T-helper 1 cell treated with Interleukin-12 subunit alpha and Interleukin-12 subunit beta and Interleukin-4 antibody, amounts not matched to agents 30 ng/mL and 1 ng/mL, for 36 hours (primary cell): ENCODE measurements at regions not wholly inside any gene's neighbourhood (a gene's known extent, or its start where the extent isn't known, plus 50 kb on each side); places are given as distances from the start of the nearest gene placed in this dataset.

Experiments
- intact Hi-C: fragments of 100-400 bp; cut with micrococcal nuclease; formaldehyde crosslinking; loops from one replicate; pipeline ENCODE4 v1.15.1; 2024

- intact Hi-C loops, result no loop called here
Observed at GRCh38 chr13:59514316-59514715, 649.4 kb downstream of the DIAPH3 start.

DNA sequence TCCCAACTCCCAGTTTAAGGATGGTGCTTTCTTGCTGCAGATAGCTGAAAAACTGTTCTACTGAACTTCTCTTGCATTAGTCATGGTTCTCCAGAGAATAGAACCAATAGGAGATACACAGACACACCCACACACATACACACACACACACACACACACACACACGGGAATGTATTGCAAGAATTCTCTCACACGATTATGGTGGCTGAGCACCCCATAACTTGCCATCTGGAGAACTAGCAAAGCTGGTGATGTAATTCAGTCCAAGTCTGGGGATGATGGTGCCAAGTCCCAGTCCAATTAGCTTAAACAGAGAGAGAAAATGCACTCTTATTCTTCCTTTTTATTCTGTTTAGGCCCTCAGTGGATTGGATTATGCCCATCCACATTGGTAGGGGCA is 643.9 kb downstream of the DIAPH3 start:
- intact Hi-C loops, result no loop called here

DNA sequence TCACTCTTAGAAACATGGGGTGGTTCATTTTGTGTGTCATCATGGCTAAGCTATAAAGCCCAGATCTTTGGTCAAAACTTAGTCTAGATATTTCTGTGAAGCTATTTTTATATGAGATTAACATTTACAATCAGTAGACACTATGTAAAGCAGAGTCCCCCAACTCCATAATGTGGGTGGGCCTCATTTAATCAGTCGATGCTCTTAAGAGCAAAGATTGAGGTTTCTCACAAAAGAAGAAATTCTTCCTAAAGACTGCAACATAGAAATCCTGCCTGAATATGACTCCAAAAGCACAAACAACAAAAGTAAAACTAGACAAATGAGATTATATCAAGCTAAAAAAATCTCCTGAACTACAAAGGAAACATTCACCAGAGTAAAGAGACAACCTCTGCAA is 642.2 kb downstream of the DIAPH3 start:
- intact Hi-C loops, result no loop called here

DNA sequence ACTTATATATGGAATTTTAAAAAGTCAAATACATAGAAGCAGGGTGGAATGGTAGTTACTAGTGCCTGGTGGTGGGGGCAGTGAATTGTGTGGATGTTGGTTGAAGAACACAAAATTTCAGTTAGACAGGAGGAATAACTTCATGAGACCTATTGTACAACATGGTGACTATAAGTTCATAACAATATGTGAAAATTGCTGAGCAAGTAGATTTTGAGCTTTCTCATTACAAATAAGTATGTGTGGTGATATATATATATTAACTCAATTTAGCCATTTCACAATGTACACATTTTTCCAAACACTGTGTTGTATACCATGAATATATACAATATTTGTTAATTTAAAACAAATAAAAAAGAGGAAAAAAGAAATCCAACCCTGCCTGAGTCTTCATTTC is 641.1 kb downstream of the DIAPH3 start:
- intact Hi-C loops, result no loop called here

DNA sequence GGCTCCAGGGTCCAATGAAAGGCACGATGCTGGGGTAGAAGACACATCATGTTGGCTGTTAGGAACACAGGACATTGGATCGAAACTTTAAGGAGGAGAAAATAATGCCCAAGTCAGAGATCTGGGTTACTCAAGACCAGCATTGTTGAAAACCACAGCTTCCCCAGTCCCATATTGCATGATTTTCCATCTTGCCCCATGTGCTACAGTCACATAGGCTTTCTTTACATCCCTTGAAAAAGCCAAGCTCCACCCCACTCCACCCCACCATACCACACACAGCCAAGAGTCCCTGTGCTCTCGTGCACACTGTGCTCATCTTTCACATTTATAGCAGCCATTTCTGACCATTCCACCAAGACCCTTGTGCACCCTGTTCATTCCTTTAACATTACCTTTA is 636.2 kb downstream of the DIAPH3 start:
- intact Hi-C loops, result no loop called here

DNA sequence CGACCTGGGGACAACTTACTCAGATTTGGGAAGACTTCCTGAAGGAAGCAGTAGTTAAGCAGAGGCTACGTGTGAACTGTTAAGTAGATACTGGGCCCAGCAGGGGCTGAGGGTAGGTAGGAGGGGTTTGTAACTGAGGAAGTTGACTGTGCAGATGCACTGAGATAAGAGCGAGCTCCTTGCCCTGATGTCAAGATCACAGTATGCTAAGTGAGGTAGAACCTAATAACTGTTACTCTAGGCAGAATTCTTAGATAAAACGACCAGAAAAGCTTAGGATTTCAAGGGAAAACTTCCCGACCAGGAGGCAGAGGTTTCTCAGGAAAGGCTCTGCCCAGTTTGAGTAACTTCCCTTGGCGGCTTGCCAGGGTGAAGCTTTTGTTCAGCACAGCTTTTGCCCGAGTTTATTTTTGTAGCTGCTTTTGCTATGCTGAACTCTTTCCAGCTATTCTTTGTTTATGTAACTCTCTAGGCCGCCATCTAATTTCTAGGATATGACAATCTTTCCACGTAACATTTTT is 632.1 kb downstream of the DIAPH3 start:
- intact Hi-C loops, result no loop called here

- intact Hi-C loops, result no loop called here
Observed at GRCh38 chr13:59532405-59532804, 631.3 kb downstream of the DIAPH3 start.

GRCh38 chr13:59533561-59534555 is 629.9 kb downstream of the DIAPH3 start:
- intact Hi-C loops, result no loop called here

DNA sequence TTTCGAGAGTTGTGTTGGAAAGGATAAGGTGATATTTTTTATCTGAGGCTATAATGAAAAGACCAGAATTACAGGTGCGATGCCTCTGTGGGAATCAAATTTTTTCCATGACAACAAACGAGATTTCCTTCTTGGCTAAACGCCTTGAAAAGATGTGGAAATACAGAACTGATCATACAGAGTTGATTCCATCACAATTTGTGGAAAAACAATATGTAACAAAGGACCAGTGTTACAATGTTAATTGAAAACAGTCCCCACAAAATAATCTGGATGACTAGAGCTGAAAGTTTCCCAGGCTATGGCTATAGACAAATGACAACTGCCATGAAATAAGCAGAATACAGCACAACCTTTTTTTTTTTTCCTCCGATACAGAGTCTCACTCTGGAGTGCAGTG is 628.9 kb downstream of the DIAPH3 start:
- intact Hi-C loops, result no loop called here

- intact Hi-C loops, result no loop called here
Observed at GRCh38 chr13:59537500-59537899, 626.2 kb downstream of the DIAPH3 start.

DNA sequence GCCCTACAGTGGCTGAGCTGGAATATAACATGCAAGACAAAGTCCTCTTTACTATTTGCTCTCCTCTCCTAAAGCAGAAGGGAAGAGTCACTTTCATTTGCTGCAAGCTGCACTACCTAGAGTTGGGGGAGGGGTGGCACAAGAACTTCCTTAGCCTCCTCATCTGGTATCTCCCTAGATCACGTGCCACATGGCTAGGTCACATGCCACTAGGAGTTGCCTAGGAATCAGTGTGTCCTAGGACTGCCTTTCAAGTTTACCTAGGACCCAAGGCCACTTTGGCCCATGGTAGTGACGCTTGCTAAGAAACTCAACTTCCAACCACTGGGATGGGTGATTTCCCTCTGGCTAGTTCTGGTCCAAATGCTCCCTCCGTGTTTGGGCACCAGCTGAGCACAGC is 625.2 kb downstream of the DIAPH3 start:
- intact Hi-C loops, result no loop called here

- intact Hi-C loops, result no loop called here
Observed at GRCh38 chr13:59542303-59542702, 621.4 kb downstream of the DIAPH3 start.

DNA sequence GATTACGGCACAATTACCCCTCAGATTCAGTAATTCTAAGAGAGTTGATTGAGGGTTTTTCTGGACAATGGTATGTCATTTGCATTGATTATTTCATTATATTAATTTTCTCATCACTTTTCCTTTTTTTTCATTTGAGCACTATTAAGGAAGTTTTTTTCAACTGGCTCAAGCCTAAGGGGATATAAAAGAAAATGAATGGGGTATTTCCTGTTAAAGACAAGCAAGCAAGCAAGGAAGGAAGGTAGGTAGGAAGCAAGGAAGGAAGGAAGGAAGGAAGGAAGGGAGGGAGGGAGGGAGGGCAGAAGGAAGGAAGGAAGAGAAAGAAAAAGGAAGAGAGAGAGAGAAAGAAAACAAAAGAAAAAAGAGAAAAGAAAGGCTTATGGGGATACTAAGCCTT is 620.3 kb downstream of the DIAPH3 start:
- intact Hi-C loops, result no loop called here

GRCh38 chr13:59545007-59545406 is 618.7 kb downstream of the DIAPH3 start:
- intact Hi-C loops, result no loop called here

GRCh38 chr13:59546178-59546577 is 617.5 kb downstream of the DIAPH3 start:
- intact Hi-C loops, result no loop called here

DNA sequence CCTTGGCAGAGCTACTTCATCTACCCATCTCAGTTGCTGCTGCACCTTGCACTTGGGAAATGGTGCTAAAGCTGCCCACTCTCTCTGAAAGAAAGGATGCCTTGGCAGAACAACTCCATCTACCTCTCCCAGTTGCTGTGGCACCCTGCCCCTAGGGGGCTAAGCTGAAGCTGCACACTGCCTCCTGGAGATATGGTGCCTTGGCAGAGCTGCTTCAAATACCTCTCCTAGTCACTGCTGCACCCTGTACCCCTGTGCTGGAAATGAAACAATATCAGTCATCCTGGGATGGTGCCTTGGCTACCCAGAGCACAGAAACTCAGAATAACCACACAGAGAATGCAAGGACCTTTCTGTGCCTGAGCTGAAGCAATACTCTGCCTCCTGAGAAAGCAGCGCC is 615.8 kb downstream of the DIAPH3 start:
- intact Hi-C loops, result no loop called here

DNA sequence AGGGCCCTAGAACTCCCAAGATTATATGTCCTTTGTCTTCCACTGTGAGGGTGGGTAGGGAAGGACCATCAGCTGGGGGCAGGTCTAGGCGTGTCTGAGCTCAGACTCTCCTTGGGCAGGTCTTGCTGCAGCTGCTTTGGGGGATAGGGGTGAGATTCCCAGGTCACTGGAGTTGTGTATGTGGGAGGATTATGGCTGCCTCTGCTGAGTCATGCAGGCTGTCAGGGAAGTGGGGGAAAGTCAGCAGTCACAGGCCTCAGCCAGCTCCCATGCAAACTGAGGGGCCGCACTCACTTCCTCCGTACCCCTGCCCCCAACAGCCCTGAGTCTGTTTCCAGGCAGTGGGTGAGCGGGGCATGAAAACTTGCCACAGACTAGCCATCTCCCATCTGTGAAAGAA is 600.8 kb downstream of the DIAPH3 start:
- intact Hi-C loops, result no loop called here

DNA sequence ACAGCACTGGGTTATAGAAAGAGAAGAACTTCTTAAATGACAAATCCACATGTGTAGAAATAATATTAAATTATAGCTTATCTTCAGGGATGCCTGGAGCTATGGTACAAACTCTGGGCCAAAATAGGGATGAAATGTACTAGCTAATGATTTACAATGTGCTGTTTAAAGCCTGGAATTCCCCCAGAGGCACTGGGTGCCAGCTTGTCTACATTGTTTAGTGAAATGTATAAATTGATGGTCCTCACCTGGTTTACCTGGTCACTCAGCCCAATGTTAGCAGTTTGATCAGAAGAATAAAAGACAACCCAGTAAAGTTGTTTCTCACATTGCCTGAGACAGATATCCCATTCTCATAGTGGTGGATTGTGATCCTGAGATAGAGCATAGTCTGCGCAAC is 597.2 kb downstream of the DIAPH3 start:
- intact Hi-C loops, result no loop called here

GRCh38 chr13:59568306-59568705 is 595.4 kb downstream of the DIAPH3 start:
- intact Hi-C loops, result no loop called here

DNA sequence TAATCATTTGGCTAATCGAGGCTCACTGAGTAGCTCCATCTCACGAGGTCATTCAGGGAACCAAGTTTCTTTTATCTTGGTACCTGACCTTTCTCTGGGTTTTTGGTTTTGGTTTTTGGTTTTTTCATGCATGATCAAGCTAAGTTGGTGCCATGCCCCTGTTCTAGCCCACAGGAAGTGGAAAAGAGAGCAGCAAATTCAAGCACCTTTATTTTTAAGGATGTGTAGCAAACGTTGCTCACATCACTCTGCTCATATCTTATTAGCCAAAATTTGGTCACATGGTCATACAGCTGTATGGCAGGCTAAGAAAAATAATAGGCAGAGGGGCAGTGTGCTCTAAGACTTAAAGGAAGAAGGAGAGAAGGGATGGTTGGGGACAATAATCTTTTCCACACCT is 593.5 kb downstream of the DIAPH3 start:
- intact Hi-C loops, result no loop called here

- intact Hi-C loops, result no loop called here
Observed at GRCh38 chr13:59584101-59584500, 579.6 kb downstream of the DIAPH3 start.

DNA sequence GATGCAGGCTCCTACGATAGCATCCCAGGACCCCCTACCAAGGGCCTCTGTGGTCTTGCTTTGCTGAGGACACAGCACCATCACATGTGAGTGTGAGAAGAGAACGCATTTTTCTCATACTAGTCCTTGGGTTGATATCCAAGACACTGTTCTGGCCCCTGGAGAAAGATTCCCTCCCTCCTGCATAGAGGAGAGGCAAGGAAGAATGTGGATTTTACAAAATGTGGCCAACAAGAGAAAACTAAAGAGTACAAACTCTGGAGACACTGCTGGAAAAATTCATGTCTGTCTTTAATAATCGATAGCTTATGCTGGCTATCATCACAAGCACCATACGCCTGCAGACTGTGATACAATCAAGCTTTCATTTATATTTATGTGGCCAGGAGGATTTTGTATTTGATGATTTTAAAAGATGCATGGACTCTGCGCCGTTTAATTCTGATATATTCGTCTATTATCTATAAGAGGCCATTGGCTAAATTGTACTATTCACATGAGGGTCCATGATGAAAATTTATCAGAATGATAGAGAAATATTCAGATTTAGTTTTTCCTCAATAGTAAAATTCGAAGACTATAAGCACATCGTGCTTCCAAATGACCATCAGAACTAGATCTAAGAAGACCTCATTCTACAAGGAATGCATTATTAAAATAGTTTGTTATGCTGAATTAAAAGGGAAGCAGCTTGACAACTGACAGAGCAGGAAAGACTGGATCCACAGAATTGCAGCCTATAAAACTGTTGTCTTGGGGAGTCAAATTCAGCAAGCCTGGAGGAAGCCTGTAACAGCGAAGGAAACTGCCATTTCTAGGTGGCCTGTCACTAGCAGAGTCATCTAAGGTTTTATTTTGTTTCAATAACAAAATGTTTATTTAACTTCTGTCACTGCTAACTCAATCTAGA is 578.7 kb downstream of the DIAPH3 start:
- intact Hi-C loops, result no loop called here
